PC-9 (cell line): ENCODE measurements at regions not wholly inside any gene's neighbourhood (a gene's known extent, or its start where the extent isn't known, plus 50 kb on each side); places are given as distances from the start of the nearest gene placed in this dataset.

Source experiments
- BruUV-seq: library from RNA; stranded (reverse); fragments of 400-500 nt; replicated peaks from 2 replicates; lab custom pipeline; 2021; lab: Mats Ljungman, UMichigan
- CTCF ChIA-PET: fragments of 300-600 bp; sonication (Branson Sonifier 250); formaldehyde crosslinking; loops from one replicate; lab custom pipeline; 2022; ENCODE audit warnings: antibody characterized with exemption; lab: Charles Lee
- POLR2A ChIA-PET: fragments of 300-600 bp; sonication (Branson Sonifier 250); formaldehyde crosslinking; loops from one replicate; lab custom pipeline; 2022; ENCODE audit warnings: antibody characterized with exemption; ENCODE audit not compliant: unreplicated experiment; lab: Charles Lee
- DNase-seq, 2 experiments: peaks; one replicate each; pipeline versions ENCODE4 v3.0.0 to v3.0.0-alpha.2; 2015 to 2022; ENCODE audit warnings: mixed read lengths in 1 of 2
- H2AFZ ChIP-seq: fragments of 200-600 bp; sonication (generic); 2 replicates; pipeline ENCODE4 v1.8.1; 2017; ENCODE audit warnings: antibody characterized with exemption
- H3F3A ChIP-seq: fragments of 200-600 bp; sonication (generic); 2 replicates; pipeline ENCODE4 v1.8.1; 2017; ENCODE audit warnings: antibody characterized with exemption, mild to moderate bottlenecking, low read depth; ENCODE audit not compliant: insufficient read depth
- H3K27ac ChIP-seq: fragments of 200-600 bp; sonication (generic); 2 replicates; pipeline ENCODE4 v1.6.1; 2016; ENCODE audit warnings: mixed run types
- H3K27me3 ChIP-seq: fragments of 200-600 bp; sonication (generic); 2 replicates; pipeline ENCODE4 v1.6.1; 2016; ENCODE audit warnings: low read depth, mixed run types; ENCODE audit not compliant: insufficient read depth
- H3K36me3 ChIP-seq: fragments of 200-600 bp; sonication (generic); 2 replicates; pipeline ENCODE4 v1.6.1; 2016; ENCODE audit warnings: low read depth, mixed run types
- H3K4me1 ChIP-seq: fragments of 200-600 bp; sonication (generic); replicated peaks from 2 replicates; pipeline ENCODE4 v1.6.1; 2016; ENCODE audit warnings: mixed run types; ENCODE audit not compliant: insufficient read depth
- H3K4me2 ChIP-seq: fragments of 200-600 bp; sonication (generic); 2 replicates; pipeline ENCODE4 v1.6.1; 2017; ENCODE audit warnings: mixed run types
- H3K4me3 ChIP-seq: fragments of 200-600 bp; sonication (generic); 2 replicates; pipeline ENCODE4 v1.6.1; 2016; ENCODE audit warnings: mixed run types
- H3K79me2 ChIP-seq: fragments of 200-600 bp; sonication (generic); 2 replicates; pipeline ENCODE4 v1.6.1; 2017; ENCODE audit warnings: low read depth, mixed run types
- H3K9me2 ChIP-seq: fragments of 200-600 bp; sonication (generic); 2 replicates; pipeline ENCODE4 v1.8.1; 2017; ENCODE audit warnings: mild to moderate bottlenecking; ENCODE audit not compliant: insufficient read depth
- H3K9me3 ChIP-seq: fragments of 200-600 bp; sonication (generic); 2 replicates; pipeline ENCODE4 v1.8.1; 2016; ENCODE audit warnings: low read depth; ENCODE audit not compliant: insufficient read depth
- H4K20me1 ChIP-seq: fragments of 200-600 bp; sonication (generic); 2 replicates; pipeline ENCODE4 v1.8.1; 2017; ENCODE audit not compliant: insufficient read depth
- CTCF ChIP-seq: fragments of 200-600 bp; sonication (generic); conservative IDR thresholded peaks from 2 replicates; pipeline ENCODE4 v1.6.1; 2017; ENCODE audit warnings: mixed run types, antibody characterized with exemption, mild to moderate bottlenecking, moderate library complexity
- EZH2 ChIP-seq: fragments of 200-600 bp; sonication (generic); IDR thresholded peaks from 2 replicates; pipeline ENCODE4 v1.8.0; 2017; ENCODE audit warnings: antibody characterized with exemption, low read depth
- intact Hi-C: fragments of 100-400 bp; cut with micrococcal nuclease; formaldehyde crosslinking; loops from one replicate; pipeline ENCODE4 v1.10.0; 2022; ENCODE audit not compliant: unreplicated experiment

GRCh38 chr14:101248840-101249675 lies 312.2 kb upstream of the DIO3 start:
- Histone ChIP-seq H3K27me3 (no peaks in the 10 kb centered on the region), H3F3A (peaks cover under 1% of the 10 kb centered on the region; the same call in 1 of the 2 replicates), H2AFZ (no peak overlapping the region), H3K27ac (no peak overlapping the region), H3K4me3 (no peak overlapping the region), H4K20me1 (no peaks in the 10 kb centered on the region), H3K9me2 (no peaks in the 10 kb centered on the region), H3K4me2 (no peak overlapping the region), H3K9me3 (no peaks in the 10 kb centered on the region), H3K36me3 (no peaks in the 10 kb centered on the region), H3K79me2 (no peaks in the 10 kb centered on the region), H3K4me1 (peaks cover 2% of the 10 kb centered on the region)
- no TSS peak for BruUV-seq
- CTCF ChIA-PET = no interaction called here
- POLR2A ChIA-PET = no interaction called here
- no peak for DNase-seq
- TF ChIP-seq CTCF (no peak), EZH2 (no peak)
- intact Hi-C loops = no loop called here

GRCh38 chr14:101249676-101250036 lies 311.6 kb upstream of the DIO3 start:
- Histone ChIP-seq H3K27me3 (no peaks in the 10 kb centered on the region), H3K4me3 (no peak overlapping the region), H3F3A (no peaks in the 10 kb centered on the region), H2AFZ (no peak overlapping the region), H3K79me2 (no peaks in the 10 kb centered on the region), H4K20me1 (no peaks in the 10 kb centered on the region), H3K36me3 (no peaks in the 10 kb centered on the region), H3K27ac (no peak overlapping the region), H3K4me2 (no peak overlapping the region), H3K4me1 (no peaks in the 10 kb centered on the region), H3K9me3 (no peaks in the 10 kb centered on the region), H3K9me2 (no peaks in the 10 kb centered on the region)
- ChIA-PET POLR2A (no interaction called here), CTCF (no interaction called here)
- DNase-seq = no peak
- intact Hi-C loops = no loop called here
- no peak for TF ChIP-seq CTCF
- no peak for TF ChIP-seq EZH2
- no TSS peak for BruUV-seq

DNA sequence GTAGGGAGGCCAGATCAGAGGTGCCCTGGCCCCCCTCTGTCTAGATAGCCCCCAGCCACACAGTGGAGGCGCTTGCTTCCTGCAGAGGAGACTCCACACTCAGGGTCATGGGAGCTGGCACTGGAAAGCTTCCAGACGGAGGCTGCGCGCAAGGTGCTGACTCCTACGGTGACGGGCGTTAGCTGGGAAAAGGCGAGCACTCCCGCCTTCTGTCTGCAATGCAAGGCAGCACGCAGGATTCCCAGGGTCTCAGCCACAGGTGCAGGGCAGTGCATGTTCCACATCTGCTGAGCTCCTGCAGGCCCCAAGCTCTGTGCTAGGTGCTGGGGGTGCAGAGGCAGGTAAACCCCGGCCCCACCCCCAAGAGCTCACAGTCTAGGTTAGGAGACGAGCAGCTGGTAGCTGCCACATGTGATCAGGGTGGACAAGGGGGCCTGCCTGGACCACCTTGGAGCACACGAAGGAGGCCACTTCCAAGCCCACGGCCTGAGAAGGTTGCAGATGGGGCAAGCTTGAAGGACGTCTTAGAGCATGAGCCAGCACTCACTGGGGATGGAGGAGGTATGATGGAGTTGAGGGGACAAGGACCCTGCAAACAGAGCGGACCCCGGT lies 310.9 kb upstream of the DIO3 start:
- Histone ChIP-seq H4K20me1 (no peaks in the 10 kb centered on the region), H3K79me2 (no peaks in the 10 kb centered on the region), H3K27me3 (no peaks in the 10 kb centered on the region), H2AFZ (no peak overlapping the region), H3K36me3 (no peaks in the 10 kb centered on the region), H3K27ac (no peak overlapping the region), H3K4me2 (no peak overlapping the region), H3K9me3 (no peaks in the 10 kb centered on the region), H3K4me3 (no peak overlapping the region), H3F3A (no peaks in the 10 kb centered on the region), H3K9me2 (no peaks in the 10 kb centered on the region), H3K4me1 (no peaks in the 10 kb centered on the region)
- CTCF ChIA-PET = no interaction called here
- TF ChIP-seq CTCF (no peak), EZH2 (no peak)
- POLR2A ChIA-PET = no interaction called here
- BruUV-seq = no TSS peak
- intact Hi-C loops = no loop called here
- no peak for DNase-seq
